IPS DF 6.9 (cell line): ENCODE measurements at regions not wholly inside any gene's neighbourhood (a gene's known extent, or its start where the extent isn't known, plus 50 kb on each side); places are given as distances from the start of the nearest gene placed in this dataset.

Source experiments
- DNase-seq: peaks from one replicate; pipeline ENCODE4 v3.0.0-alpha.2; 2013; ENCODE audit warnings: low read depth, low spot score
- H3K27ac ChIP-seq: one replicate; pipeline ENCODE4 v1.5.1; 2013; ENCODE audit warnings: low read length, control low read depth
- H3K27me3 ChIP-seq: 2 replicates; pipeline ENCODE4 v1.6.1; 2013; ENCODE audit warnings: mild to moderate bottlenecking, low read length; ENCODE audit not compliant: control insufficient read depth, insufficient read depth
- H3K36me3 ChIP-seq: 2 replicates; pipeline ENCODE4 v1.6.1; 2013; ENCODE audit warnings: low read length; ENCODE audit not compliant: control insufficient read depth, insufficient read depth
- H3K4me1 ChIP-seq: 2 replicates; pipeline ENCODE4 v1.6.1; 2013; ENCODE audit warnings: low read length; ENCODE audit not compliant: control insufficient read depth, insufficient read depth
- H3K4me3 ChIP-seq: 2 replicates; pipeline ENCODE4 v1.5.1; 2013; ENCODE audit warnings: mild to moderate bottlenecking, low read length
- H3K9me3 ChIP-seq: 2 replicates; pipeline ENCODE4 v1.6.1; 2013; ENCODE audit warnings: low read length, inconsistent platforms; ENCODE audit not compliant: control insufficient read depth, insufficient read depth
- WGBS: extraction: QIAGEN DNeasy Blood & Tissue Kit; methylation state at CpG from one replicate; pipeline ENCODE4 v1.1.7; 2013; ENCODE audit warnings: mixed read lengths, missing lambda C conversion rate; ENCODE audit not compliant: insufficient read length, insufficient coverage; 5-methylcytosine and 5-hydroxymethylcytosine counted together

DNA sequence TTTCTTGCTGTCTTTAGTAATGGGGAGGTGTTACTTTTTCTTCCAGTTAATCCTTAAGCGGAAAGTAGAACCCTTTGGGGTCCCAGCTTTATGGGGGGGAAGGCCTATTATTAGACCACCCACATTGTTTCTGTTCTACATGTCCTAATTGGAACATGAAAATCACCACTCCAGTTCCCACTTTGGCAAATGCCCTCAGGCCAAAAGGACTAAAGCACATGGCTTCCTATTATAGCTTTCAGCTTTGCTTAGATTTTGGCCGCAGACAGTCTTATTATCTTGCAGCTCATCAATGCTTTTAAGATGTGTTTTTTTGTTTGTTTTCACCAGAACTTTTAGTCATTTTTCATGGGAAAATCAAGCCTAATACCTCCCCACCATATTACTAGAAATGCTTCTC lies 296.8 kb upstream of the ANKH start:
- H3K27me3 ChIP-seq, result no peaks in the 10 kb centered on the region
- DNase-seq, result no peak
- H3K4me1 ChIP-seq, result no peaks in the 10 kb centered on the region
- H3K36me3 ChIP-seq, result no peaks in the 10 kb centered on the region
- no peaks in the 10 kb centered on the region for H3K9me3 ChIP-seq
- no peak overlapping the region for H3K4me3 ChIP-seq
- no peak overlapping the region for H3K27ac ChIP-seq
- WGBS, result no CpG with 5 or more reads among the region's 2 CpGs

DNA sequence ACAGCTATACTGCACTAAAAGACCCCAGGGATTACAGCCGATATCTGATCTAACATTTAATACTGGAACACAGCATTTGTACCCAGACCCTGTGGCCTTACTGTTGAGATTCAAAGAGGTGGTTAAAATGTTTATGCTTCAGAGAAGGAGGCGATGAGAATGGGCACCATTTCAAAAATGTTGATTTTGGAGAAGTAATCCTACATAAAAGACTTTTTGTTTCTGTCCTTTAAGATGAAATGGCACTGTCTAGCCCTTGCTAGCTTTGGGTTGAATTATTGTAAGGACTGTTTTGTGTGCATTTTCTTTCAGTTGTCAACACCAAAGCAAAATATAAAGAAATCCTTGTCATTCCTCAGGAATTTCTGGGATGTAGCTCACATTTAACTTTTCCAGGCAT lies 288.5 kb upstream of the ANKH start:
- DNase-seq, result no peak
- Histone ChIP-seq H3K36me3 (no peaks in the 10 kb centered on the region), H3K27me3 (no peaks in the 10 kb centered on the region), H3K4me1 (no peaks in the 10 kb centered on the region), H3K27ac (no peak overlapping the region), H3K4me3 (no peak overlapping the region), H3K9me3 (no peaks in the 10 kb centered on the region)
- WGBS, result no CpG with 5 or more reads among the region's 2 CpGs

- WGBS, result no CpG with 5 or more reads among the region's 3 CpGs
- Histone ChIP-seq H3K36me3 (no peaks in the 10 kb centered on the region), H3K27me3 (no peaks in the 10 kb centered on the region), H3K9me3 (no peaks in the 10 kb centered on the region), H3K4me3 (no peak overlapping the region), H3K27ac (no peak overlapping the region), H3K4me1 (no peaks in the 10 kb centered on the region)
- DNase-seq, result no peak
These were observed 288.0 kb upstream of the ANKH start for GRCh38 chr5:15159606-15160005.

GRCh38 chr5:15142458-15142857 lies 270.9 kb upstream of the ANKH start:
- Histone ChIP-seq H3K27me3 (no peaks in the 10 kb centered on the region), H3K4me1 (no peaks in the 10 kb centered on the region), H3K36me3 (no peaks in the 10 kb centered on the region), H3K9me3 (no peaks in the 10 kb centered on the region), H3K27ac (no peak overlapping the region), H3K4me3 (no peak overlapping the region)
- no peak for DNase-seq
- WGBS, result no CpG with 5 or more reads among the region's 5 CpGs

GRCh38 chr5:15137414-15137813 lies 265.8 kb upstream of the ANKH start:
- no peaks in the 10 kb centered on the region for H3K9me3 ChIP-seq
- no peaks in the 10 kb centered on the region for H3K36me3 ChIP-seq
- H3K27ac ChIP-seq, result no peak overlapping the region
- DNase-seq, result no peak
- no peaks in the 10 kb centered on the region for H3K4me1 ChIP-seq
- no CpG with 5 or more reads among the region's 3 CpGs for WGBS
- no peak overlapping the region for H3K4me3 ChIP-seq
- H3K27me3 ChIP-seq, result no peaks in the 10 kb centered on the region

GRCh38 chr5:15135661-15136060 lies 264.1 kb upstream of the ANKH start:
- no peak for DNase-seq
- Histone ChIP-seq H3K4me1 (no peaks in the 10 kb centered on the region), H3K4me3 (no peak overlapping the region), H3K9me3 (no peaks in the 10 kb centered on the region), H3K36me3 (no peaks in the 10 kb centered on the region), H3K27me3 (no peaks in the 10 kb centered on the region), H3K27ac (no peak overlapping the region)
- no CpG with 5 or more reads among the region's 2 CpGs for WGBS

DNA sequence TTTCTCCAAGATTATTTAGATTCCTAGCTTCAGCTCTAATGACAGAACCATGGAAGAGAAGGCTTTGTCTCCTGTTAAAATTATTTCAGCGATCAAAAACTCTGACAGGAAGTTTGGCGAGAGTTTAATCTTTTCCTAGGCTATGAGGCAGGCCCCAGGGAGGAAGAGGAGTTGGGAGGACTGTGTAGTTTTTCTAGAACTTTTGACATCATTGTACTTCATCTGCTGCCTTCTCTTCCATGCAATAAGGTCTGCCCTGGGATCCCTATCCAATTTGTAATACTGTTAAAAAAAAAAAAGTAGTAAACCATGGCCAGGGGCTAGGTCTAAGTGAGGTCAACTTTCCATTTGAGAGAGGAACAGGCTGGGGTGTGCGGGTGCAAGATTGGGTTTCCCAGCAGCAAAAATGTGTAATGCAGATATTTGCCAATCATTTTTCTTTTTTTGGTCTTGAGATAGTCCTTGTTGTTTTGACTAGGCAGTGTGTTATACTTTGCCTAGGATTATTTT lies 261.9 kb upstream of the ANKH start:
- no peak overlapping the region for H3K27ac ChIP-seq
- DNase-seq, result no peak
- no peaks in the 10 kb centered on the region for H3K27me3 ChIP-seq
- H3K4me3 ChIP-seq, result no peak overlapping the region
- H3K9me3 ChIP-seq, result no peaks in the 10 kb centered on the region
- WGBS, result no CpG with 5 or more reads among the region's 3 CpGs
- H3K36me3 ChIP-seq, result no peaks in the 10 kb centered on the region
- H3K4me1 ChIP-seq, result no peaks in the 10 kb centered on the region

DNA sequence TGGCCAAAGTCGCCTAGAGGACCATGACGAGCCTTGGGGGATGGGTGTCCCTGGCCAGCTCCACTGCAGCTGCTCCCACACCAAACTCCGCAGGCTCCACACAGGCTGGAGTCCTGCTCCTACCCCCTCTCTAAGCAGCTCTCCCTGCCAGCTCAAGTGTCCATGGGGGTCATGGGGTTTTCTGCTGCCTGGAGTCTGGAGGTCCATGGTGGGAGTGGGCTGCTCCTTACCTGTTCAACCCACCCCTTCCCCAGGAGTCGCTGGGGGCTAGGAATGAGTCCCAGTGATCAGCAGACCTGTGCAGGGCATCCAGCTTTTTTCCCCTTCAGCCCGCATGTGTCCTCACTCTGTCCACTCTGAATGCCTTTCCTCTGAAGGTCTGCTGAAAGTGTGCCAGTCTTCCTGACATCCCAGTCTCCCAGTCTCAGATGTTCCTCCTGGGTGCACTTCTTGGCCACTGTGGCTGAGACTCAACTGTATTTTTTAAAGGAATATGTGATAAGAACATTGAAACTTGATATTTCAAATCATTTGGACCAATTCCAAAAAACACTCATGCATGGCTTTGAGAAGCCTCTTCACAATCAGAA lies 261.3 kb upstream of the ANKH start:
- Histone ChIP-seq H3K4me1 (no peaks in the 10 kb centered on the region), H3K9me3 (no peaks in the 10 kb centered on the region), H3K27me3 (no peaks in the 10 kb centered on the region), H3K27ac (no peak overlapping the region), H3K4me3 (no peak overlapping the region), H3K36me3 (no peaks in the 10 kb centered on the region)
- WGBS, result no CpG with 5 or more reads among the region's 5 CpGs
- DNase-seq, result no peak

GRCh38 chr5:15131909-15132308 lies 260.3 kb upstream of the ANKH start:
- no peak for DNase-seq
- no peak overlapping the region for H3K4me3 ChIP-seq

DNA sequence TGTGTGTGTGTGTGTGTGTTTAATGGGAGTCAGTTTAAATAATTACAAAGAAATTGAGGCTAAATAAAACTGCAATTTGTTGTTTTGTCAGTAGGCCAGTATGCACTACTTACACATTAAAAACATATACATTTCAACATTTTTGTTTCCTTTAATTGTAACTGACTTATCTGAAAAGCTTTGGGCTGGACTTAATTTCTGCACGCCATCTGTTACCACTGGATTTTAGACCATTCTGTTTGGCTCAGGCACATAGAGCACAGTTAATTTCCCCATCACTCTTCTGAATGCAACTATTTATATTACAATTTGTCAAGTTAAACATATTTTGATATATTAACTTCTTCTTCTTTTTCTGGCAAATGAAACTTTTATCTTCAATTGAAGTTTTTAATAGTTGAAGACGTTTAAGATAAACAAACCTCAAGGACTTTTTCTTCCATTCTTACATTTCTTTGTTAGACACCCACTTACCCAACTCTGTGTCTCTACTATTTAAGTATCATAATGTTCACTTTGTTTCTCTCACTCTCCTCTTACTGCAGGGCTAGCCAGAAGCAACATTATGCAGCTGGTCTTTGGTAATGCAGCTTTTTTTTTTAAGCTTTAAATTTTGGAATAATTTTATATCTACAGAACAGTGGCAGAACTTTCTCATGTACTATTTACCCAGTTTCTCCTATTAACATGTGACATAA lies 253.4 kb upstream of the ANKH start:
- H3K4me3 ChIP-seq, result no peak overlapping the region
- no peaks in the 10 kb centered on the region for H3K36me3 ChIP-seq
- no CpG with 5 or more reads among the region's 2 CpGs for WGBS
- no peaks in the 10 kb centered on the region for H3K4me1 ChIP-seq
- no peaks in the 10 kb centered on the region for H3K27me3 ChIP-seq
- no peak overlapping the region for H3K27ac ChIP-seq
- H3K9me3 ChIP-seq, result no peaks in the 10 kb centered on the region
- DNase-seq, result no peak

More at GRCh38 chr5:15131909-15132308, 260.3 kb upstream of the ANKH start:
- Histone ChIP-seq H3K9me3 (no peaks in the 10 kb centered on the region), H3K27me3 (no peaks in the 10 kb centered on the region), H3K36me3 (no peaks in the 10 kb centered on the region), H3K27ac (no peak overlapping the region), H3K4me1 (no peaks in the 10 kb centered on the region)
- WGBS, result no CpG with 5 or more reads among the region's 5 CpGs

DNA sequence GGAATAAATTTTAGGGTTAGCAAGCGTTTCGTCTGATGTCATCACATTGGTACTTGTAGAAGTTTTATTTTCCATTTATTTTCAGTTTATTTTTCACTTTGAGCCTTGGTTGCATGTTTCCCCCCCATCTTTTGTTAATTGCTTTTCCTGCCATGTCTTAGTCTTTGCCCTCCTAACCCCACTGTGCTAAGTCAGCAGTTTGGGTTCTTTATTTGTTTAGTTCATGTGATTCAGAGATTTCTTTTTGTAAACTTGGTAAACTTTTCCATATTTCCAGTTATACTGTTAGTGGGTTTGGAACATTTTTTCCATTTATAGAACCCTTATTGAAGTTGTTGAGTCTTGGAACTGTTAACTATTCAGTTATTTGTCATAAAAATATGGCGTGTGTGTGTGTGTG lies 252.9 kb upstream of the ANKH start:
- Histone ChIP-seq H3K27ac (no peak overlapping the region), H3K4me3 (no peak overlapping the region), H3K4me1 (no peaks in the 10 kb centered on the region), H3K36me3 (no peaks in the 10 kb centered on the region), H3K27me3 (no peaks in the 10 kb centered on the region), H3K9me3 (no peaks in the 10 kb centered on the region)
- no peak for DNase-seq
- WGBS, result no CpG with 5 or more reads among the region's 3 CpGs
